GM18867 (cell line): ENCODE measurements at regions not wholly inside any gene's neighbourhood (a gene's known extent, or its start where the extent isn't known, plus 50 kb on each side); places are given as distances from the start of the nearest gene placed in this dataset.

ENCODE experiments used
- ATAC-seq: cut with Tn5 transposase; IDR thresholded peaks from one replicate; pipeline ENCODE4 v1.9.1; 2021; ENCODE audit warnings: mild to moderate bottlenecking, moderate library complexity; ENCODE audit not compliant: unreplicated experiment

- no peak for ATAC-seq
These were observed 643.7 kb downstream of the INHBA start for GRCh38 chr7:41058986-41059741.

DNA sequence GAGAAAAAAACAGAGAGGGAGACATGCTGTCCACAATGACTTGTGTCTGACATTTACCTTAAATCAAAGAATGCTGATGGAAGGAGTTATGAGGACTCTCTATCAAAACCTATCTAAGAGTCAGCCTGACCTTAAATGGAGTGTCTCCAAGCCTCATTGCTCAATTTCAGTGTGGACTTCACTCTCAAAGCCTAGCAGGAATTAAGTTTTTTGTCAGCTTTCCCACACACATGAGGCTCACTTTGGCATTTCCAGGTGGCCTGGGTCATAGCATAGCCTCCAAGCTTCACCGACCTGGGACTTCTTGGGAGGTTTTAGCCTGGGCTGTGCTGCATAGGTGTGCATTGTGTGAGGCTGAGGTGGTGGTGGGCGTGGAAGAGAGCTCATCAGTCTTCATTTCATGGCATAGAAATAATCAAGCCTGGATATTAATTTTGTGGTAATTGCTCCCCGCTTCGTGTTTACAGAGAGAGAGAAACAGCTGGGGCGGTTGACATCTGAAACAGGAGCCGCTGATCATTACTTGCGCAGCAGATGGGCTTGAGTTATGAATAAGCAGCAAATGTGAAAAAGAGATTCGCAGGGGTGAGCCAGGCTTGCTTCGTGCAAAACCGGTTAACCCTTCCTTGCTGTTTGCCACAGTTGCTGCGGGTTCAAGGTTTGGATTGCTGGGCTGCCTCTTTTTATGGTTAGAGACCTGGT, 647.8 kb downstream of the INHBA start:
- ATAC-seq: no peak

DNA sequence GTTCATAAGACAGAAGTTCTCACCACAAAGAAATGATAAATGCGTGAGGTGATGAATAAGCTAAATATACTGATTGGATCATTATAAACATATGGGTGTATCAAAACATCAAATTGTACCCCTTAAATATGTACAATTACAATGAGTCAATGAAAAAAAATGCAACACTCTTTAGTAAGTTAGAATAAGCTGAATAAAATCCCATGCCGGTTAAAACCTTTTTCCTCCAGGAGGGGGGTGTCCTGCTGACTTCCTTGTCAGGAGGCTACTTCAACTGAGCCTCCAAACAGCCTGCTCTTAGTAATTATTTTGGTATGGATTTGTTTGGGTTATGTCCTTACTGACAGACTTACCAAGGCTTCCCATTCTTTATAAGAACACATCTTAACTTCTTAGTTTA, 649.1 kb downstream of the INHBA start:
- ATAC-seq: no peak

GRCh38 chr7:41052736-41053135, 650.2 kb downstream of the INHBA start:
- no peak for ATAC-seq

DNA sequence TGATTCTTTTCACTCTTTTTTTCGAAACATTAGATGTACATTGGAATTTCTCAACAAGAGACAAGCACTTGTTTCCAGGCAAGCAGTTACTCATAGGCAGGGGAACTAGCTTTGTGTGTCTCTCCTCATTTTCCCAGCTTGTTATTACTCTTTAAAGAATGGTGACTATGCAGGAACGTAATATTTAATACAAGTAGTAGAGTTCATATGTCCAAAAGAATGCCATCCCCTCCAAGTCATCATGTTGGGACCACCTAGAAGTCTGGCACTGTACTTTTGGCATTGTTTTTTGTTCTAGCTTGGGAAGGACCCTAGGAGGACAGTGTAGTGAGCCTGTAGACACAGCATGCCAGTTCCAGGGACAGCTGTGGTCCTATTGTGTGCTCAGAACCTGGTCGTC, 650.7 kb downstream of the INHBA start:
- ATAC-seq: no peak

- no peak for ATAC-seq
These were observed 651.4 kb downstream of the INHBA start for GRCh38 chr7:41051535-41051934.

DNA sequence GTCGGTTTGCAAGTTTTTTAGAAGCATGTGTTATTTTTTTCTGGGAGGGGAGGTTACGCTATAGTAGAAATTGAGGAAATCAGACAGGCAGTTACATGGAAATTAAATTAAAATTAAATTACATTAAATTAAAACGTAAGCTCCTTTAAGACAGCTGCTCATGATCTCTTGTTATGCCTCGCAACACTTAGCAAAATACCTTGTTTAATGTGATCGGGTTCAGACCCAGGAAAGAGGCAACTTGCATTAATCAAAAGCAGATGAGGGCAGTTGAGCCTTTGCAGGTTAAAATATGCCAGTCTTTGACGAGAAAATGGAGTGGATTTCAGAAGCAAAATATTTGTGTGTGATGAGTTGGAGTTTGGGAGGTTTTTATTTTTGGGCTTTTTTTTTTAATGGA, 651.8 kb downstream of the INHBA start:
- ATAC-seq: no peak

GRCh38 chr7:41048771-41049170, 654.1 kb downstream of the INHBA start:
- ATAC-seq: no peak

- no peak for ATAC-seq
These were observed 655.1 kb downstream of the INHBA start for GRCh38 chr7:41047789-41048191.

- ATAC-seq: no peak
These were observed 655.7 kb downstream of the INHBA start for GRCh38 chr7:41047211-41047610.

DNA sequence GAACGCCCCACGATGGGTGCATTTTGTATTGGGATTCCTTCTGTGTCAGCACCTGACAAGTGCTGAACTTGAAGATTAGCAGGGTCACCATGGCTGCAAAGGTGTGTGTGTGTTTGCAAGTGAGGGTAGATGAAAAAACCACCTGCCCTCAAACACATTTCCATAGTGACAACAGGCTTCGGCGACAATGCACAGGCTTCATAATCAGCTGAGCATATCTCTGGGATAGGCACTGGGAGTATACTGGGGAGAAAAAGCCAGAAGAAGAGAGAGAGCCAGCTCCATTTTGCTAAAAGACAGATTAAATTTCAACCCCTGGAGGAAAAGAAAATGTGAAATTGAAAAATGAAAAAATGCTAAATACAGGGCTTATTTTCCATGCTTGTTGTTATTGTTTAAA, 656.1 kb downstream of the INHBA start:
- no peak for ATAC-seq

GRCh38 chr7:41046221-41046761, 656.6 kb downstream of the INHBA start:
- ATAC-seq: no peak

GRCh38 chr7:41045556-41046123, 657.2 kb downstream of the INHBA start:
- no peak for ATAC-seq

DNA sequence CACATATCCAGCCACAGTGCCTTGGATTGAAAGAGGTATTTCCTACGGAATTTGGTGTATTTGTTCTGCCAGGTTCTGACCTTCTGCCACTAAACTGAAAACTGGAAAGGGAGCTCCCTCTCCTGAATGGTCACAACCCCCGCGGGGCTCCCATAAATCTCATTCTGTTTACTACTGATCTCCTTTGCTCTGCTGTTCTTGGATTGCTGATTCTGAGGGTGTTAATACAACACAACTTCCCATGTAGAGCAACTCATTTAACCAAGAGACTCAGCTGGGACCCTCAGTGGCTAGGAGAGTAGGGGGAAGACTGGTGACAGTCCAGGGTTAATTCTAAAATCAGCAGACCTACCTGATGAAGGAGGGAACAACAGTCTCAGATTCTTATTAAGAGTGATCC, 662.9 kb downstream of the INHBA start:
- no peak for ATAC-seq

DNA sequence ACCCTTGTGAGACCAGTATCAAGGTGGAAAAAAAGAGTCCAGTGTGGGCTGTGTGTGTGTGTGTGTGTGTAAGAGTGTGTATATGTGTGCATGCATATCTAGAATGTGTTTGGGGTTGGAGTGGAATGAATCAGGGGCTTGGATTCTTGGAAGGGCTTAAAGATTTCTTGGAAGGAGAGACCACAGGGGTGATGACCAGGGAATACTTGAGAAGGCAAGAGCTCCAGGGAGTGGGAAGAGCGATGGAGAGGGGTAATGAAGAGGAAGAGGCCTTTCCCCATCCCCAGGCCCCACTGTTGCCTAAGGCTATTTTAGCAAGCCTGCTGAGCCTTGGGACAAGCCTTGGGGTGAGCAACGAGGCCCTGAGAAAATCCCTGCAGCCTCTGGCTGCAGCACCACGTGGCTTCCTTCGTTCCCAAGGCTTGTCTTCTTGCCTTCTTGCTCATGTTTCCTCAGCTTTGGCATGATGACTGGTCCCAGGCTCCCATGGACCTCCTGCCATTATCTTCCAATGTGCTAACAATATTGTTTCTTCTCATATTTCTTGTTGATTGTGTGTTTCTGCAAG, 663.4 kb downstream of the INHBA start:
- ATAC-seq: no peak

DNA sequence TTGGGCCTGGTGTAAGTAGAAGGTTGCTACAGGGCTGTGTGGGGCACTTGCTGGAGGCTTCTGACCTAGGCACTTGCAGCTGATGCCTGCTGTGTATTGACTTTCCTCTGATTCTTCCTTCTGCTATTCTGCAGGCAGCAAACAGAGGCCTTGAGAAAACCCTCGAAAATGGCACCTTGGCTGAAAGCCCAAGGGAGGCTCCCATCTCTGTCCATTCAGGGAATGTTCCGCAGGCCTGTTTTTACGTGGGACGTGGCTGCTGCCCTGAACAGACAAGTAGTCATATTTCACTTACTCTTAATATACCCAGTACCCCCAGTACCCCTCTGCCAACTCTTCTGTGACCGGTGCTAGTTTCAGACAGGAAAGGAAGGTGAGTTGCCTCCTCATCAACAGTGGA, 664.7 kb downstream of the INHBA start:
- ATAC-seq: no peak

DNA sequence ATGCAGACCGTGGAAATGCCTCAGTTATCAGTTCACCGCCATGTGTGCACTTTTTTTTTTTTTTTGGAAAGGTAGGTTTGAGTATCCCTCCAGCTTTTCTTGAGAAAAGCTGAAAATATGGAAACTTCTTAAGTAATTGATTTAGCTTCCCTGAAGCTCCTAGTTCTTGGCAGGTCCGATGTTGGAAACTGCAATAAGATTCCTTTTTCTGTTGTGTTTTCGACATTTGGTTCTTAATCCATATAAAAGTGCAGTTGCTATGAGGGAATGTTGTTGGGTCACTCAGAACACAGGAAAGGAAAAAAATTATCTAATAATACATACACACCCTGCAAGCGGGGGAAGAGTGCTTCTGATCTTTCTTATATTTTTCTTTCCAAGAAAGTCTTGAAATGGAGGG, 665.2 kb downstream of the INHBA start:
- ATAC-seq: no peak

DNA sequence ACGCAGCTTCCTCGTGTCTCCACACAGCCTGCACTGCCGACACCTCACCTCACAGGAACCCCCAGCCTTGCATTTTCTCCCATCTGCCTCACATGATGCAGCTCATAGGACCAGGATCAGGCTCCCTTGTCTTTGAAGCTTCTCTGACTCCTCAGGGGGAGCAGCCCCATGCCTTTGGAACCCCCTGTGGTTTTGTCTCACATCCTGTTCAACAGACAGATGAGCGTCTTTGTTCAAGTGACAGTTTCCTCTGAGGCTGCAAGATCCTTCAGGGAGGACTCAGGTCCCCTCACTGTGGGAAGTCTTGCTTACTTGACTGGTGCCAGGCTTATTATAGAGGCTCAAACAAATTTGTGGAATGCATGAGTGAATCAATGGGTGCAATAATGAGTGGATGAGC, 667.1 kb downstream of the INHBA start:
- no peak for ATAC-seq

GRCh38 chr7:41033500-41033899, 669.4 kb downstream of the INHBA start:
- no peak for ATAC-seq

DNA sequence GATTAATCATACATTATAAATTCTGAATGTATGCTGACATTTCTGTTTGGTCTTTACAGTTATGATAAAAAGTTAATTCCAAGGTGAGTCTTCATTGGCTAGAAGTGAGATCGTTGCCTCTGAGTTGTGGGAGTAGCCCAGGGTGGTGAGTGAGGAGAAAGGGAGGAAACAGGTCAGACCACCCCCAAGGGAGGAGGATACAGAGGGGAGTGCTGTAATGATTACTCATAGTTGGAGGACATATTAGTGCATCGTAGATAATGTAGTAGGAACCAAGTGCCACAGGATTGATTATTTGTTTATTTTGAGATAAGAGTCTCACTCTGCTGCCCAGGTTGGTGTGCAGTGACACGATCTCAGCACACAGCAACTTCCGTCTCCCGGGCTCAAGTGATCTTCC, 672.2 kb downstream of the INHBA start:
- no peak for ATAC-seq

DNA sequence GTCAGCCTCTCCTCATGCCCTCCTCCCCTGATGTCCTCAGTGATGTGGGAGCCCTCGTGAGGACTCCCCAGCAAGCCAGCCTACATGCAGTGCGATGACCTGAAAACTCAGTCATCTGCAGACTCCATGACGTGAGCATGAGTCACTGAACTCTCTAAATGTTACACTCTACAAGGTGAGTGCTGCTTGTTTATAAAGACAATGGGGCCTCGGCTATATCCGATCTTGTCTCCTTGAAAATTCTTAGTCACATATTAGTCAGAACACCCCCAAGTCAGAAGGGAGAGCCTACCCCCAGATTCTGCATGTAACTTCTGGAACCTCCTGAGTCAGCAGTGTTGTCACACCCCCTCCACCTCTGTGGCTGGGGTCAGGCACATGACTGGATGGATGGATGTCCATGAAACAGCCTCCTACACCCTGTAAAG, 673.8 kb downstream of the INHBA start:
- no peak for ATAC-seq

DNA sequence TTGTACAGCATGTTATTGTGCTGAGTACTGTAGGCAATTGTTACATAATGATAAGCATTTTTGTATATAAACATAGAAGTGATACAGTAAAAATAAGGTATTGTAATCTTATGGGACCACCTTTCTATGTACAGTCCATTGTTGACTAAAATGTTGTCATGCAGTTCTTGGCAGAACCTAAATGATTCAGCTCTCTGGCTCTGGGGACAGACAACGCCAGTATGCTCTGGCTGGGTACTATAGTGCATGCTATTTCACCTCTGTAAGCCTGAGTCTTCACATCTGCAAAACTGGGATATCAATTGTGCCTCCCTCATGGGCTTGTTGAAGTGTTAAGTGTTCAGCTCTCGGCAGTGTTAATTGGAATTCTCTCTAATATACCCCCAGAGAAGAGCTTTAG, 674.3 kb downstream of the INHBA start:
- no peak for ATAC-seq
